ENCODE measurements at regions not wholly inside any gene's neighbourhood (a gene's known extent, or its start where the extent isn't known, plus 50 kb on each side); places are given as distances from the start of the nearest gene placed in this dataset.
"Not testable (repeated sequence)": the region's sequence is repeated elsewhere in the genome, so short reads cannot be mapped to it uniquely, and the experiment has no call there.

- Histone ChIP-seq H3K36me3 (replicated peaks in 1 of 2) (no peaks in the 10 kb centered on the region), H3K27me3 (no peaks in the 10 kb centered on the region), H3K4me1 (replicated peaks in 1 of 2) (no peaks in the 10 kb centered on the region), H3K27ac (no peak overlapping the region), H3K4me3 (no peak overlapping the region), H3K9me3 (replicated peaks in 1 of 3) (no peaks in the 10 kb centered on the region)
- intact Hi-C loops (cut with DNase I): no loop called here
- TF ChIP-seq POLR2A (IDR thresholded peaks at IDR 0.05) (no peak), CTCF (IDR thresholded peaks at IDR 0.05) (no peak)
- DNase-seq: no peak
- 84 to 88% (median 86%) methylated on average over 11 of the region's 11 CpGs for WGBS, 4 donors
Observed at GRCh38 chr10:34058845-34059614, 724.6 kb upstream of the NRP1 start.

GRCh38 chr10:34055410-34055985 lies 721.0 kb upstream of the NRP1 start:
- H3K4me3 ChIP-seq; H3K36me3 ChIP-seq (replicated peaks in 1 of 2); intact Hi-C loops (cut with DNase I); DNase-seq; H3K9me3 ChIP-seq (replicated peaks in 1 of 3); H3K4me1 ChIP-seq (replicated peaks in 1 of 2); H3K27ac ChIP-seq; H3K27me3 ChIP-seq: not testable (repeated sequence)
- WGBS, 4 donors: 93 to 98% (median 95%) methylated on average over 10 to 38 of the region's 38 CpGs

GRCh38 chr10:34049887-34050286 lies 715.4 kb upstream of the NRP1 start:
- 62 to 78% (median 71%) methylated on average over 9 of the region's 9 CpGs for WGBS, 4 donors
- Histone ChIP-seq H3K36me3 (replicated peaks in 1 of 2) (no peaks in the 10 kb centered on the region), H3K4me1 (replicated peaks in 1 of 2) (no peaks in the 10 kb centered on the region), H3K27ac (no peak overlapping the region), H3K27me3 (no peaks in the 10 kb centered on the region), H3K9me3 (replicated peaks in 1 of 3) (no peaks in the 10 kb centered on the region), H3K4me3 (no peak overlapping the region)
- TF ChIP-seq POLR2A (IDR thresholded peaks at IDR 0.05) (no peak), CTCF (IDR thresholded peaks at IDR 0.05) (no peak)
- intact Hi-C loops (cut with DNase I): no loop called here
- DNase-seq: no peak

- Histone ChIP-seq H3K4me3 (no peak overlapping the region), H3K27me3 (no peaks in the 10 kb centered on the region), H3K9me3 (replicated peaks in 1 of 3) (no peaks in the 10 kb centered on the region), H3K27ac (no peak overlapping the region), H3K36me3 (replicated peaks in 1 of 2) (no peaks in the 10 kb centered on the region), H3K4me1 (replicated peaks in 1 of 2) (no peaks in the 10 kb centered on the region)
- WGBS, 4 donors: 64 to 74% (median 69%) methylated on average over 3 of the region's 3 CpGs
- intact Hi-C loops (cut with DNase I): no loop called here
- TF ChIP-seq CTCF (IDR thresholded peaks at IDR 0.05): no peak
- DNase-seq: no peak
Observed at GRCh38 chr10:34049469-34049868, 715.0 kb upstream of the NRP1 start.

GRCh38 chr10:34047389-34047788 lies 712.9 kb upstream of the NRP1 start:
- intact Hi-C loops (cut with DNase I): no loop called here
- TF ChIP-seq CTCF (IDR thresholded peaks at IDR 0.05) (no peak), POLR2A (IDR thresholded peaks at IDR 0.05) (no peak)

More at GRCh38 chr10:34047389-34047788, 712.9 kb upstream of the NRP1 start:
- WGBS, 4 donors: 89 to 94% (median 91%) methylated on average over 6 to 7 of the region's 7 CpGs
- Histone ChIP-seq H3K4me3 (no peak overlapping the region), H3K4me1 (replicated peaks in 1 of 2) (no peaks in the 10 kb centered on the region), H3K9me3 (replicated peaks in 1 of 3) (no peaks in the 10 kb centered on the region), H3K27me3 (no peaks in the 10 kb centered on the region), H3K36me3 (replicated peaks in 1 of 2) (no peaks in the 10 kb centered on the region), H3K27ac (no peak overlapping the region)
- no peak for DNase-seq

Data from adrenal gland (tissue), 9 donors.